NCI-H146 (cell line): ENCODE measurements at regions not wholly inside any gene's neighbourhood (a gene's known extent, or its start where the extent isn't known, plus 50 kb on each side); places are given as distances from the start of the nearest gene placed in this dataset.

Experiments
- DNase-seq: peaks from one replicate; lab custom pipeline; 2025; lab: John Stamatoyannopoulos, UW

GRCh38 chr11:111148121-111148520 is 97.4 kb upstream of the POU2AF2 start:
- DNase-seq, result no peak

- DNase-seq, result no peak
Observed at GRCh38 chr11:111137846-111138245, 107.7 kb upstream of the POU2AF2 start.

GRCh38 chr11:111135778-111136570 is 109.6 kb upstream of the POU2AF2 start:
- DNase-seq, result peak; percentile 88

GRCh38 chr11:111135101-111135500 is 110.4 kb upstream of the POU2AF2 start:
- DNase-seq, result peak; percentile 85

GRCh38 chr11:111128076-111128870 is 117.3 kb upstream of the POU2AF2 start:
- DNase-seq, result no peak

GRCh38 chr11:111124724-111125123 is 120.8 kb upstream of the POU2AF2 start:
- DNase-seq, result no peak

GRCh38 chr11:111123463-111124398 is 121.8 kb upstream of the POU2AF2 start:
- no peak for DNase-seq

- no peak for DNase-seq
Observed at GRCh38 chr11:111120696-111121302, 124.7 kb upstream of the POU2AF2 start.

- no peak for DNase-seq
Observed at GRCh38 chr11:111120161-111120560, 125.4 kb upstream of the POU2AF2 start.

GRCh38 chr11:111119751-111120150 is 125.8 kb upstream of the POU2AF2 start:
- DNase-seq, result no peak

- no peak for DNase-seq
Observed at GRCh38 chr11:111115890-111116289, 129.6 kb upstream of the POU2AF2 start.

GRCh38 chr11:111114091-111114490 is 131.4 kb upstream of the POU2AF2 start:
- DNase-seq, result no peak

GRCh38 chr11:111112614-111113013 is 132.9 kb upstream of the POU2AF2 start:
- DNase-seq, result no peak

GRCh38 chr11:111107501-111107900 is 138.0 kb upstream of the POU2AF2 start:
- DNase-seq, result no peak

- DNase-seq, result no peak
Observed at GRCh38 chr11:111106641-111107040, 138.9 kb upstream of the POU2AF2 start.

GRCh38 chr11:111105566-111105965 is 140.0 kb upstream of the POU2AF2 start:
- DNase-seq, result no peak

- no peak for DNase-seq
Observed at GRCh38 chr11:111104185-111104584, 141.3 kb upstream of the POU2AF2 start.

- no peak for DNase-seq
Observed at GRCh38 chr11:111101881-111102280, 143.6 kb upstream of the POU2AF2 start.

- no peak for DNase-seq
Observed at GRCh38 chr11:111099028-111099713, 146.4 kb upstream of the POU2AF2 start.

- no peak for DNase-seq
Observed at GRCh38 chr11:111098091-111098490, 147.4 kb upstream of the POU2AF2 start.

- peak; percentile 76 for DNase-seq
Observed at GRCh38 chr11:111097191-111097590, 148.3 kb upstream of the POU2AF2 start.
